Prostate gland (tissue), 2 donors: ENCODE measurements at regions not wholly inside any gene's neighbourhood (a gene's known extent, or its start where the extent isn't known, plus 50 kb on each side); places are given as distances from the start of the nearest gene placed in this dataset.

Experiments
- POLR2A ChIP-seq: fragments of 450-650 bp; IDR thresholded peaks from one replicate; pipeline ENCODE4 v1.6.1; 2016; ENCODE audit warnings: antibody characterized with exemption, mild to moderate bottlenecking
- POLR2AphosphoS5 ChIP-seq: sonication (generic); formaldehyde crosslinking; IDR thresholded peaks from one replicate; pipeline ENCODE4 v1.6.1; 2017; ENCODE audit warnings: antibody characterized with exemption
- TF ChIP-seq, protein P1 (sequence below), 4 experiments: fragments of 200-600 bp in 2 of 4; fragments of 450-650 bp in 2 of 4; sonication (generic) in 2 of 4; IDR thresholded peaks; 1 replicate in 3 of 4; 2 replicates in 1 of 4; pipeline ENCODE4 v1.5.1; 2016 to 2019; ENCODE audit warnings: antibody characterized with exemption in 4 of 4, mild to moderate bottlenecking in 2 of 4, moderate library complexity in 2 of 4

DNA sequence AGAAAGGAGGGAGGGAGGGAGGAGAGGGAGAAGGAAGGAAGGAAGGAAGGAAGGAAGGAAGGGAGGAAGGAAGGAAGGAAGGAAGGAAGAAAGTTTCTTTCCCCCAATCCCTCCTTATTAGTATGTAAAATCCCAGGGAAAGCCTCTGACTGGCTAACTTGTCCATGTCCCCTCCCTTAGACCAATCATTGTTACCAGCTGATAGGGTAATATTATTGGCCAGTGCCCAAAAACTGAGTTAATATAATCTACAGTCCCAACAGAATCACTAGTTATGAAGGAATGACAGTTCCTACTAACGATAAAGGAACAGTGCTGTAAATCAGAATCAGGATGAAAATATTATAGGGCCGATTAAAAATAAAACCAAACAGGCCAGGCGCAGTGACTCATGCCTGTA, 53.6 kb upstream of the CCNG1 start:
- TF ChIP-seq, protein P1, sequence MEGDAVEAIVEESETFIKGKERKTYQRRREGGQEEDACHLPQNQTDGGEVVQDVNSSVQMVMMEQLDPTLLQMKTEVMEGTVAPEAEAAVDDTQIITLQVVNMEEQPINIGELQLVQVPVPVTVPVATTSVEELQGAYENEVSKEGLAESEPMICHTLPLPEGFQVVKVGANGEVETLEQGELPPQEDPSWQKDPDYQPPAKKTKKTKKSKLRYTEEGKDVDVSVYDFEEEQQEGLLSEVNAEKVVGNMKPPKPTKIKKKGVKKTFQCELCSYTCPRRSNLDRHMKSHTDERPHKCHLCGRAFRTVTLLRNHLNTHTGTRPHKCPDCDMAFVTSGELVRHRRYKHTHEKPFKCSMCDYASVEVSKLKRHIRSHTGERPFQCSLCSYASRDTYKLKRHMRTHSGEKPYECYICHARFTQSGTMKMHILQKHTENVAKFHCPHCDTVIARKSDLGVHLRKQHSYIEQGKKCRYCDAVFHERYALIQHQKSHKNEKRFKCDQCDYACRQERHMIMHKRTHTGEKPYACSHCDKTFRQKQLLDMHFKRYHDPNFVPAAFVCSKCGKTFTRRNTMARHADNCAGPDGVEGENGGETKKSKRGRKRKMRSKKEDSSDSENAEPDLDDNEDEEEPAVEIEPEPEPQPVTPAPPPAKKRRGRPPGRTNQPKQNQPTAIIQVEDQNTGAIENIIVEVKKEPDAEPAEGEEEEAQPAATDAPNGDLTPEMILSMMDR (IDR thresholded peaks at IDR 0.05): no peak
- TF ChIP-seq POLR2A: no peak
- no peak for TF ChIP-seq POLR2AphosphoS5
